Muscle layer of colon (tissue), 2 donors: ENCODE measurements at regions not wholly inside any gene's neighbourhood (a gene's known extent, or its start where the extent isn't known, plus 50 kb on each side); places are given as distances from the start of the nearest gene placed in this dataset.

Experiments
- H3K27ac ChIP-seq: one replicate; pipeline ENCODE4 v1.7.0; 2013; ENCODE audit warnings: low read depth, mild to moderate bottlenecking, low read length, moderate library complexity
- H3K27me3 ChIP-seq, 2 donors: one replicate each; pipeline ENCODE4 v1.7.0; 2013; ENCODE audit warnings: low read length in 2 of 2, mild to moderate bottlenecking in 2 of 2; ENCODE audit not compliant: insufficient read depth in 2 of 2, control insufficient read depth in 1 of 2
- H3K36me3 ChIP-seq: one replicate; pipeline ENCODE4 v1.7.0; 2013; ENCODE audit warnings: mild to moderate bottlenecking, low read length; ENCODE audit not compliant: insufficient read depth
- H3K4me1 ChIP-seq: one replicate; pipeline ENCODE4 v1.7.0; 2013; ENCODE audit warnings: mild to moderate bottlenecking, low read length; ENCODE audit not compliant: insufficient read depth
- H3K4me3 ChIP-seq, 2 donors: one replicate each; pipeline ENCODE4 v1.7.0; 2013; ENCODE audit warnings: low read length in 2 of 2, low read depth in 1 of 2, mild to moderate bottlenecking in 1 of 2, moderate library complexity in 1 of 2
- H3K9ac ChIP-seq: one replicate; pipeline ENCODE4 v1.7.0; 2013; ENCODE audit warnings: low read length
- H3K9me3 ChIP-seq: one replicate; pipeline ENCODE4 v1.7.0; 2013; ENCODE audit warnings: mild to moderate bottlenecking, low read length
- donor health status: abdominal sarcoma.
- donor health status: Adenocarcinoma of cecum.

DNA sequence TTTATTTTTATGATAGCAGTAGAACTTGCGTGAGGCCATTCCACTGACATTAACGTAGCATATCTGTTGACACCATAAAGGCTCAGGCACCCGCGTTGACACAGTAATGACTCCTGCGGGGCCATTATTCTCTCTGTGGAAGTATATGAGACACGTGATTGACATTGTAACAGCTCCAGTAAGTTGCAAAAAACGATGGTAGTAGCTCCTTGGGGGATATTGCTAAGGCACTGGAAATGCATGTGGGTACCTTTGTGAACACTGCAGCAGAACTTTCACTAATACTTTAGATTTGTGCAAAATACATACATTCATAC lies 918.8 kb upstream of the CDH8 start:
- Histone ChIP-seq H3K9ac (no peak overlapping the region), H3K4me1 (peaks cover 6% of the 10 kb centered on the region), H3K4me3 (no peak overlapping the region), H3K27me3 (no peaks in the 10 kb centered on the region), H3K36me3 (no peaks in the 10 kb centered on the region), H3K27ac (no peak overlapping the region), H3K9me3 (no peaks in the 10 kb centered on the region)

DNA sequence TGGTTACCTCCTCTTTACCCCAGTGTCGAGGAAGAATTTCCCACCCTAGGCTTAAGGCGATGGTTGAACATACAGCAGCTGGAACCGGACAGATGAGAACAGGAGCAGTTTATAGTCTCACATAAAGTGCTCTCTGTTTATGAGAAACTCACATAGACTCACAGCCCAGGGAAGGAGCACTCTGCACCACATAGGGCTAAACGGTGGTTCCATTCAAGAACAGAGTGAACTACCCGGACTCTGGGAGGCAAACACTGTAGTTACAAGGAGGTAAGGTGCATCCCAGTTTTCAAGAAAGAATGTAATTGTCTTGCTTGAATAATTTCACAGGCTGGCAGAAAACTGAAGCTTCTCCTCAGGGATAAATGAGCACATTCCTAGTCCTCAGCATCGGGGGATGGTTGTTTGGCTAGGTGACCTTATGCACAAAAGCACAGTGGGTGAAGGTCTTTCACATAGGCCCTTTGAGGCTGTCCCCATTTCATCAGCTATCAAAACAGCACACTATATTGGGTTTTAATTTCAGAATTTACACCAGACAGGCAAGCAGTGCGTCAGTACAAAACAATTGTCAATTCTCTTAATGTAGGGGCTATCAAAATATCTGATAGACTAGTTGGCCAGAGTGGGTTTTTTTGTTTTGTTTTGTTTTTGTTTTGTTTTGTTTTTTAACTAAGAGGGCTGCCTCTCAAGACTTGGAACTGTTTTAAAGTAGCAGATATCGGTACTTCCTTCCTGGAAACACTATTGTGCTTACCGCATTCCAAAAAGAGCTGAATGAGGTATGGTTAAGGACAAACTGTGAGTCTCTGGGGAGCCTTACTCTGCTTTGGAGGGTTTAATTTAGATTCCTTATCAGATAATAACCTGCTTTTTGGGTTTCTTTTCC lies 918.1 kb upstream of the CDH8 start:
- Histone ChIP-seq H3K27me3 (no peaks in the 10 kb centered on the region), H3K9ac (no peak overlapping the region), H3K36me3 (no peaks in the 10 kb centered on the region), H3K4me1 (peaks cover 6% of the 10 kb centered on the region), H3K27ac (no peak overlapping the region), H3K9me3 (no peaks in the 10 kb centered on the region), H3K4me3 (no peak overlapping the region)

GRCh38 chr16:62950351-62950750 lies 914.1 kb upstream of the CDH8 start:
- no peaks in the 10 kb centered on the region for H3K9me3 ChIP-seq
- no peaks in the 10 kb centered on the region for H3K27me3 ChIP-seq
- H3K4me1 ChIP-seq: peaks cover 6% of the 10 kb centered on the region
- no peaks in the 10 kb centered on the region for H3K36me3 ChIP-seq
- H3K4me3 ChIP-seq: no peak overlapping the region
- H3K27ac ChIP-seq: no peak overlapping the region
- no peak overlapping the region for H3K9ac ChIP-seq

DNA sequence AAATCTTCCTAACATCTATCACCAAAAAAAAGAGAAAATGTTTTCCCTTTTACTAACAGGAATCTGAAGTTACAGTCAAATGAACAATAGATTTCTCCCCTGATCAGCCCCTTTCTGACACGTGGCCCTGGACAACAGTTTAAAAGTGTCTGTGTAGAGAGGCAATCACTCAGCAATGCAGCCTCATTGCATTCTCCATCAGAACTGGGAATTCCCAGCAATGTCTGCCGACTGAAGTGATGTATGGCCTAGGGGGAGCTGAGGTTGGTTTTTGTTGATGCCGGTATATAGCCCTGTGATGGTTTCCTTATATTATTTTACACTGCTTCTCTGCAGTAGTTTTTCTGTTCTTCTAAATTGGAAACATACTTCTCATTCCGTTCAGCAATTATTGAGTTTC lies 904.3 kb upstream of the CDH8 start:
- Histone ChIP-seq H3K9me3 (no peaks in the 10 kb centered on the region), H3K27ac (no peak overlapping the region), H3K4me3 (no peak overlapping the region), H3K27me3 (no peaks in the 10 kb centered on the region), H3K4me1 (no peaks in the 10 kb centered on the region), H3K36me3 (no peaks in the 10 kb centered on the region), H3K9ac (no peak overlapping the region)

DNA sequence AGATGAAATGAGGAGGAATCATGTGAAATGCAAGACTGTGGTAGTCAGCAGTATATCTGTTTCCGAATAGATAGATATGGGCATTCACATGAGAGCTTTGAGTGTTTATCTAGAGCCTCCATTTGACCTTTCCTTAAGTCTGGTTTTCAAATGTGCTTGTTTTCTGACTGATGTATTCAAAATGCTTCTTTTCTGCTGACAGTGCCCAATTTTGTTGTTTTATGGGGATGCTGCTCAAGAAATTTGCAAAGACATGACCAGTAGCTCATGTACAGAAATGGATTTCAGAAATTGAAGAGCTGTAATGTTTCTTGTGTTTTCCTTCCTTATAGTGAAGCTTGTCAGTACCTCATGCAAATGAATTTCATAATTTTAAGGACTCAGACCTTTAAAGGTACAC lies 903.4 kb upstream of the CDH8 start:
- Histone ChIP-seq H3K9me3 (no peaks in the 10 kb centered on the region), H3K27me3 (no peaks in the 10 kb centered on the region), H3K9ac (no peak overlapping the region), H3K4me1 (no peaks in the 10 kb centered on the region), H3K27ac (no peak overlapping the region), H3K4me3 (no peak overlapping the region), H3K36me3 (no peaks in the 10 kb centered on the region)

DNA sequence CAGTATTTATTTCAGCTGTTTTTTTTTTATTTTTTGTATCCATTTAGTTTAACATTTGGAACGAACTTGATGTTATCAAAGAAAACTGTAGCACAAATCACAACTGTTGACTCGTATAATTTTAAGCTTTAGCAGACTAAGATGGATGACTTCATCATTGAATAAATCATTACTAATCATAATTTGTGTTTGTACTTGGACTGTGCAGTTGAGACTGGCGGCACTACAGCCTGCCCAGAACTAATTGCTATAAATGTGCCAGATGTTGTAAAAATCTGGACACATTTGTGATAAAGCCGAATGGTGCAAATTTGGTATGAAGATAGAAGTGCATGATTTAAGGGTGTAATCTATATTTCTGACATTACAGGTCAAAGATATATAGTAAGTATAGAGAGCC lies 897.7 kb upstream of the CDH8 start:
- Histone ChIP-seq H3K4me3 (no peak overlapping the region), H3K9ac (no peak overlapping the region)

GRCh38 chr16:62929593-62929992 lies 893.4 kb upstream of the CDH8 start:
- no peak overlapping the region for H3K9ac ChIP-seq
- H3K4me3 ChIP-seq: no peak overlapping the region
- no peaks in the 10 kb centered on the region for H3K36me3 ChIP-seq
- no peak overlapping the region for H3K27ac ChIP-seq
- no peaks in the 10 kb centered on the region for H3K27me3 ChIP-seq
- no peaks in the 10 kb centered on the region for H3K9me3 ChIP-seq
- H3K4me1 ChIP-seq: peaks cover 5% of the 10 kb centered on the region

More for the DNA sequence above, 897.7 kb upstream of the CDH8 start:
- H3K4me1 ChIP-seq: peaks cover 5% of the 10 kb centered on the region
- no peaks in the 10 kb centered on the region for H3K27me3 ChIP-seq
- H3K36me3 ChIP-seq: no peaks in the 10 kb centered on the region
- H3K9me3 ChIP-seq: no peaks in the 10 kb centered on the region
- H3K27ac ChIP-seq: no peak overlapping the region

DNA sequence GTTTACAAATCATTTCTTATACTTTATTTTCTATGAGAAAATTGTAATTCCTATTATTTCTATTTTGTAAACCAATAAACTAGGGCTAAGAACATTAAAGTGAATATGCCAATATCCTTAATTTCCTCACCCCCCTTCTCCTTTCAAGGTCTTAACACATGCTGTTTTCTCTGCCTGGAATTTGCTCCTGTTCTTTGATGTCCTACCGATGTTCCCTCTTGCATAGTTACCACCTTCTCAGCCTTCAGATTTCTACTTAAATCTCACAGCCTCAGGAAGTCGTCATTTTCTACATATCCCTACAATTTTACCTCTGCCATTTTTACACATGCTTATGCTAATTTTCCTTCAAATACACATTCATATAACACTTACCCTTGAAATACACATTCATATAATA lies 890.9 kb upstream of the CDH8 start:
- no peak overlapping the region for H3K9ac ChIP-seq
- no peaks in the 10 kb centered on the region for H3K27me3 ChIP-seq
- H3K9me3 ChIP-seq: no peaks in the 10 kb centered on the region
- H3K4me3 ChIP-seq: no peak overlapping the region
- H3K4me1 ChIP-seq: peaks cover 5% of the 10 kb centered on the region
- no peak overlapping the region for H3K27ac ChIP-seq
- H3K36me3 ChIP-seq: no peaks in the 10 kb centered on the region

GRCh38 chr16:62926121-62926801 lies 890.0 kb upstream of the CDH8 start:
- Histone ChIP-seq H3K36me3 (no peaks in the 10 kb centered on the region), H3K9ac (no peak overlapping the region), H3K27ac (no peak overlapping the region), H3K9me3 (no peaks in the 10 kb centered on the region), H3K27me3 (no peaks in the 10 kb centered on the region), H3K4me3 (no peak overlapping the region), H3K4me1 (peaks cover 5% of the 10 kb centered on the region)

GRCh38 chr16:62921904-62922303 lies 885.7 kb upstream of the CDH8 start:
- no peak overlapping the region for H3K4me3 ChIP-seq
- H3K27me3 ChIP-seq: no peaks in the 10 kb centered on the region
- no peaks in the 10 kb centered on the region for H3K4me1 ChIP-seq
- no peak overlapping the region for H3K27ac ChIP-seq
- no peaks in the 10 kb centered on the region for H3K9me3 ChIP-seq
- no peak overlapping the region for H3K9ac ChIP-seq
- no peaks in the 10 kb centered on the region for H3K36me3 ChIP-seq

DNA sequence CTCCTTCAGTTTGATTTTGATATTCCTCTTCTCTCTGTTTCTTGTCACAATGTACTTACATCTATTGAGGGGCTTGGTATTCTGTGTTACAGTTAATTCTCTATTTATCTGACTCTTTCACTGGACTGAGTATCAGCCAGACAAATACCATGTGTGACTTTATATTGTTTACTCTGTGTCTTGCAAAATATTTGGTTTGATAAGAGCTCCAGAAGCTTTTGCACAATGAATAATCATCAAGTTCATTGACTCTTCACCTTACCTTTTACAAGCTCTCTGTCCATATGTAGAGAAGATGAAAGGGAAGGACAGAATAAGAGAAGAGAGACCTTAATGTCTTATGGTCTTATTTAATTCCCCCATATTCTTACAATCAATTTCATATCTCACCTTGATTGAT lies 877.7 kb upstream of the CDH8 start:
- Histone ChIP-seq H3K4me3 (no peak overlapping the region), H3K36me3 (no peaks in the 10 kb centered on the region), H3K27me3 (no peaks in the 10 kb centered on the region), H3K9me3 (no peaks in the 10 kb centered on the region), H3K27ac (no peak overlapping the region), H3K9ac (no peak overlapping the region), H3K4me1 (no peaks in the 10 kb centered on the region)

DNA sequence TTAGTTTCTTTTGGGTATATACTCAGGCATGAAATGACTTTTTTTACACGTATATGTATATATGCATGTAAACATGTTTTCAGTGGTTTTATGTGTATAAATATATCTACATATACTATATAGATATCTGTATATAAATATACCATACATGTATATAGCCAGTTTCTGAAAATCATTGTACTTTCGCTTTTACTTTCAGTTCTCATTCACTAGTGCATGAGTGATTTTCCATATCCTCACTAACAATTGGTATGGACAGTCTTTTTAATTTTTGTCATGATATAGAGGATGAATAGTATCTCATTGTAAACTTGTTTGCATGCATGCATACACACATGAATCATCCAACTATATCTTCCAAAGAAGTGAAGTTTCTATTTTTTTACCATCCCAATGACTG lies 877.1 kb upstream of the CDH8 start:
- Histone ChIP-seq H3K4me3 (no peak overlapping the region), H3K36me3 (no peaks in the 10 kb centered on the region), H3K27ac (no peak overlapping the region), H3K9me3 (no peaks in the 10 kb centered on the region), H3K27me3 (no peaks in the 10 kb centered on the region), H3K4me1 (no peaks in the 10 kb centered on the region), H3K9ac (no peak overlapping the region)
